H9 (cell line): ENCODE measurements at regions not wholly inside any gene's neighbourhood (a gene's known extent, or its start where the extent isn't known, plus 50 kb on each side); places are given as distances from the start of the nearest gene placed in this dataset.

Experiments used
- DNase-seq: peaks from one replicate; pipeline ENCODE4 v3.0.0-alpha.2; 2017
- H2AFZ ChIP-seq: one replicate; pipeline ENCODE4 v1.6.1; 2013; ENCODE audit warnings: mild to moderate bottlenecking, low read length, control low read depth, moderate library complexity
- H2AK5ac ChIP-seq: 2 replicates; pipeline ENCODE4 v1.6.1; 2013; ENCODE audit warnings: low read length, control low read depth, mixed read lengths; ENCODE audit not compliant: insufficient read length
- H2BK120ac ChIP-seq: one replicate; pipeline ENCODE4 v1.6.1; 2013; ENCODE audit warnings: low read depth, mild to moderate bottlenecking, low read length, control low read depth, inconsistent platforms; ENCODE audit not compliant: poor library complexity, severe bottlenecking
- H2BK12ac ChIP-seq: 2 replicates; pipeline ENCODE4 v1.6.1; 2013; ENCODE audit warnings: low read length, control low read depth, mixed read lengths, low read depth; ENCODE audit not compliant: insufficient read length
- H2BK15ac ChIP-seq: 2 replicates; pipeline ENCODE4 v1.6.1; 2013; ENCODE audit warnings: low read depth, low read length, control low read depth
- H2BK20ac ChIP-seq: one replicate; pipeline ENCODE4 v1.6.1; 2013; ENCODE audit warnings: low read depth, mild to moderate bottlenecking, low read length, control low read depth, inconsistent platforms; ENCODE audit not compliant: poor library complexity, severe bottlenecking
- H2BK5ac ChIP-seq: 2 replicates; pipeline ENCODE4 v1.6.1; 2013; ENCODE audit warnings: low read length, control low read depth, mixed read lengths; ENCODE audit not compliant: insufficient read length
- H3K14ac ChIP-seq: 2 replicates; pipeline ENCODE4 v1.6.1; 2013; ENCODE audit warnings: low read length, control low read depth; ENCODE audit not compliant: insufficient read depth
- H3K18ac ChIP-seq: 2 replicates; pipeline ENCODE4 v1.6.1; 2013; ENCODE audit warnings: low read depth, mild to moderate bottlenecking, mixed read lengths, low read length, control low read depth; ENCODE audit not compliant: insufficient read length
- H3K23ac ChIP-seq: 2 replicates; pipeline ENCODE4 v1.6.1; 2013; ENCODE audit warnings: low read length, control low read depth, mixed read lengths, low read depth; ENCODE audit not compliant: insufficient read length
- H3K23me2 ChIP-seq: 2 replicates; pipeline ENCODE4 v1.6.1; 2013; ENCODE audit warnings: low read depth, mild to moderate bottlenecking, mixed read lengths, low read length, control low read depth; ENCODE audit not compliant: insufficient read length, poor library complexity, severe bottlenecking
- H3K27ac ChIP-seq: 2 replicates; pipeline ENCODE4 v1.5.1; 2013; ENCODE audit warnings: low read length, control low read depth, mixed read lengths, low read depth; ENCODE audit not compliant: insufficient read length
- H3K27me3 ChIP-seq: 2 replicates; pipeline ENCODE4 v1.6.1; 2013; ENCODE audit warnings: low read length, control low read depth, inconsistent platforms; ENCODE audit not compliant: insufficient read depth
- H3K4ac ChIP-seq: 2 replicates; pipeline ENCODE4 v1.6.1; 2013; ENCODE audit warnings: low read depth, mild to moderate bottlenecking, control low read depth, inconsistent platforms, low read length, moderate library complexity
- H3K4me1 ChIP-seq: 2 replicates; pipeline ENCODE4 v1.6.1; 2013; ENCODE audit warnings: low read length, control low read depth, inconsistent platforms; ENCODE audit not compliant: insufficient read depth
- H3K4me2 ChIP-seq: 2 replicates; pipeline ENCODE4 v1.6.1; 2013; ENCODE audit warnings: low read length, control low read depth, mixed read lengths; ENCODE audit not compliant: insufficient read length, insufficient read depth
- H3K56ac ChIP-seq: 2 replicates; pipeline ENCODE4 v1.6.1; 2013; ENCODE audit warnings: low read depth, mild to moderate bottlenecking, mixed read lengths, low read length, control low read depth; ENCODE audit not compliant: insufficient read length
- H3K79me1 ChIP-seq: 2 replicates; pipeline ENCODE4 v1.6.1; 2013; ENCODE audit warnings: low read depth, mild to moderate bottlenecking, moderate library complexity, low read length, control low read depth, inconsistent platforms; ENCODE audit not compliant: insufficient read depth, poor library complexity, severe bottlenecking
- H3K79me2 ChIP-seq: 2 replicates; pipeline ENCODE4 v1.6.1; 2013; ENCODE audit warnings: low read length, control low read depth, inconsistent platforms; ENCODE audit not compliant: insufficient read depth
- H3K9ac ChIP-seq: 2 replicates; pipeline ENCODE4 v1.6.1; 2013; ENCODE audit warnings: low read length, control low read depth, mixed read lengths; ENCODE audit not compliant: insufficient read length; ENCODE audit errors: extremely low read depth
- H3K9me3 ChIP-seq: one replicate; pipeline ENCODE4 v1.6.1; 2013; ENCODE audit warnings: low read depth, low read length, inconsistent platforms; ENCODE audit not compliant: control insufficient read depth
- H3T11ph ChIP-seq: one replicate; pipeline ENCODE4 v1.6.1; 2013; ENCODE audit warnings: mild to moderate bottlenecking, low read length, control low read depth, inconsistent platforms
- H4K20me1 ChIP-seq: one replicate; pipeline ENCODE4 v1.6.1; 2013; ENCODE audit not compliant: control insufficient read depth, insufficient read length, insufficient read depth
- H4K5ac ChIP-seq: 2 replicates; pipeline ENCODE4 v1.6.1; 2013; ENCODE audit warnings: low read depth, mild to moderate bottlenecking, mixed read lengths, low read length, control low read depth; ENCODE audit not compliant: insufficient read length
- H4K8ac ChIP-seq: replicated peaks from 2 replicates; pipeline ENCODE4 v1.6.1; 2013; ENCODE audit warnings: low read length, control low read depth, mixed read lengths, low read depth; ENCODE audit not compliant: insufficient read length
- H4K91ac ChIP-seq: 2 replicates; pipeline ENCODE4 v1.6.1; 2013; ENCODE audit warnings: low read depth, mild to moderate bottlenecking, moderate library complexity, mixed read lengths, low read length, control low read depth; ENCODE audit not compliant: insufficient read length
- H3K27ac Mint-ChIP-seq, 3 experiments: 2 replicates in 2 of 3; 3 replicates in 1 of 3; pipeline ENCODE4 v1.8.0; 2020 to 2021; ENCODE audit warnings: mixed read lengths in 3 of 3, mild to moderate bottlenecking in 1 of 3, moderate library complexity in 1 of 3
- H3K27me3 Mint-ChIP-seq: 2 replicates; pipeline ENCODE4 v1.8.0; 2021; ENCODE audit warnings: low read depth, mild to moderate bottlenecking, moderate library complexity, mixed read lengths
- H3K36me3 Mint-ChIP-seq, 3 experiments: 2 replicates in 2 of 3; 3 replicates in 1 of 3; pipeline ENCODE4 v1.8.0; 2020 to 2021; ENCODE audit warnings: low read depth in 3 of 3, mixed read lengths in 3 of 3; ENCODE audit not compliant: insufficient read depth in 1 of 3
- H3K4me1 Mint-ChIP-seq, 2 experiments: 2 replicates each; pipeline ENCODE4 v1.8.0; 2020; ENCODE audit warnings: mixed read lengths in 2 of 2
- H3K4me3 Mint-ChIP-seq, 2 experiments: 2 replicates in 1 of 2; 3 replicates in 1 of 2; pipeline ENCODE4 v1.8.0; 2020 to 2021; ENCODE audit warnings: mild to moderate bottlenecking in 2 of 2, mixed read lengths in 2 of 2, moderate library complexity in 1 of 2
- H3K9me3 Mint-ChIP-seq, 2 experiments: 2 replicates in 1 of 2; 3 replicates in 1 of 2; pipeline ENCODE4 v1.8.0; 2020; ENCODE audit warnings: mild to moderate bottlenecking in 2 of 2, mixed read lengths in 2 of 2, moderate library complexity in 1 of 2
- WGBS: extraction: QIAGEN DNeasy Blood & Tissue Kit; methylation state at CpG from one replicate; pipeline ENCODE4 v1.1.7; 2013; ENCODE audit warnings: missing lambda C conversion rate, low lambda C conversion rate, mixed read lengths; ENCODE audit not compliant: insufficient read length; ENCODE audit errors: extremely low coverage; 5-methylcytosine and 5-hydroxymethylcytosine counted together
- TF ChIP-seq, protein P1 (sequence below): fragments of 200-600 bp; sonication (generic); conservative IDR thresholded peaks from 3 replicates; pipeline ENCODE4 v1.8.0; 2021; ENCODE audit warnings: antibody characterized with exemption, mild to moderate bottlenecking

DNA sequence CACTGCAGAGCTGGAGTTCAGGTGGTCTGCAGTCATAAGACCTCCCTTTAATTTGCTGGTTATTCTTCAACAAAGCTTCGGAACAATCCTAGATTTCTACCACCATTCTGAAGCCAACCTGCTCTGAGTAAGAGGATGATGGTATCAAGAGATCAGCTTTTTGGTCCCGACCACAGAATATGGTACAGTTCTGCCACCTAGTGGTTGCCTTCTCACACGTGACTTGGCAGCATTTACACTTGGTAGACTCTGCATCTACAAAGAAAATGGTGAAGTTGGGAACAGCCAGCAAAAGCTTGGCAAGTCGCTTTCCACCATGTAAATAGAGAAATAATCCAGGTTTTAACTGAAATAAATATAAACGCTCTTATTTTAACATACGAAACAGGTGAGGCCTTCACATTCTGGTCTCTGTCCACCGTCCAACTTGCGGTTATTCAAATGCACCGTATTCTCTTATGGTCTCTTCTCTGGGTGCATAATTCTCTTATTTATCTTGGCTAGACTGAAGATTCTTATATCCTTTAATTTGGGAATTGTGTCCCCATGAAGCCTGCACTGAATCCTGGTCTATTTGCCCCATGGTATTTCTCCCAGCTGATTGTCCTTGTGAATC lies 173.9 kb upstream of the GRM3 start:
- no peak overlapping the region for H2BK120ac ChIP-seq

More for the DNA sequence above, 173.9 kb upstream of the GRM3 start:
- H4K8ac ChIP-seq: no peak overlapping the region
- WGBS: no CpG with 5 or more reads among the region's 9 CpGs
- H3K23ac ChIP-seq: no peak overlapping the region
- no peak overlapping the region for H4K91ac ChIP-seq
- H3K4ac ChIP-seq: no peak overlapping the region
- no peak overlapping the region for H3K14ac ChIP-seq
- no peak overlapping the region for H3K27ac Mint-ChIP-seq
- no peak overlapping the region for H3K9ac ChIP-seq
- peak; percentile 84 for DNase-seq
- H3K56ac ChIP-seq: no peak overlapping the region
- H3K4me1 ChIP-seq: no peaks in the 10 kb centered on the region
- H3K27ac ChIP-seq: no peak overlapping the region
- TF ChIP-seq, protein P1, sequence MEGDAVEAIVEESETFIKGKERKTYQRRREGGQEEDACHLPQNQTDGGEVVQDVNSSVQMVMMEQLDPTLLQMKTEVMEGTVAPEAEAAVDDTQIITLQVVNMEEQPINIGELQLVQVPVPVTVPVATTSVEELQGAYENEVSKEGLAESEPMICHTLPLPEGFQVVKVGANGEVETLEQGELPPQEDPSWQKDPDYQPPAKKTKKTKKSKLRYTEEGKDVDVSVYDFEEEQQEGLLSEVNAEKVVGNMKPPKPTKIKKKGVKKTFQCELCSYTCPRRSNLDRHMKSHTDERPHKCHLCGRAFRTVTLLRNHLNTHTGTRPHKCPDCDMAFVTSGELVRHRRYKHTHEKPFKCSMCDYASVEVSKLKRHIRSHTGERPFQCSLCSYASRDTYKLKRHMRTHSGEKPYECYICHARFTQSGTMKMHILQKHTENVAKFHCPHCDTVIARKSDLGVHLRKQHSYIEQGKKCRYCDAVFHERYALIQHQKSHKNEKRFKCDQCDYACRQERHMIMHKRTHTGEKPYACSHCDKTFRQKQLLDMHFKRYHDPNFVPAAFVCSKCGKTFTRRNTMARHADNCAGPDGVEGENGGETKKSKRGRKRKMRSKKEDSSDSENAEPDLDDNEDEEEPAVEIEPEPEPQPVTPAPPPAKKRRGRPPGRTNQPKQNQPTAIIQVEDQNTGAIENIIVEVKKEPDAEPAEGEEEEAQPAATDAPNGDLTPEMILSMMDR: peak; percentile 88
- H3K4me2 ChIP-seq: no peak overlapping the region
- H2BK15ac ChIP-seq: no peak overlapping the region
- no peak overlapping the region for H2BK5ac ChIP-seq
- no peak overlapping the region for H2BK12ac ChIP-seq
- no peaks in the 10 kb centered on the region for H3K27me3 Mint-ChIP-seq
- no peaks in the 10 kb centered on the region for H3K36me3 Mint-ChIP-seq
- H2AFZ ChIP-seq: peak overlapping the region; percentile 80
- H4K5ac ChIP-seq: no peak overlapping the region
- H3K4me3 Mint-ChIP-seq: no peak overlapping the region
- H3T11ph ChIP-seq: no peak overlapping the region
- H3K27me3 ChIP-seq: no peaks in the 10 kb centered on the region
- H3K18ac ChIP-seq: no peak overlapping the region
- no peaks in the 10 kb centered on the region for H3K79me1 ChIP-seq
- no peak overlapping the region for H2BK20ac ChIP-seq
- H3K9me3 ChIP-seq: no peaks in the 10 kb centered on the region
- no peaks in the 10 kb centered on the region for H3K23me2 ChIP-seq
- H3K9me3 Mint-ChIP-seq: no peaks in the 10 kb centered on the region
- no peaks in the 10 kb centered on the region for H4K20me1 ChIP-seq
- H3K79me2 ChIP-seq: no peaks in the 10 kb centered on the region
- 0 out of 4 replicates have a peak, but pooled peaks cover 0 to 2% of the 10 kb centered on the region in 2 experiments for H3K4me1 Mint-ChIP-seq
- no peak overlapping the region for H2AK5ac ChIP-seq
